PC-9 (cell line): ENCODE measurements at regions not wholly inside any gene's neighbourhood (a gene's known extent, or its start where the extent isn't known, plus 50 kb on each side); places are given as distances from the start of the nearest gene placed in this dataset.

Experiments
- BruUV-seq: library from RNA; stranded (reverse); fragments of 400-500 nt; replicated peaks from 2 replicates; lab custom pipeline; 2021; lab: Mats Ljungman, UMichigan
- CTCF ChIA-PET: fragments of 300-600 bp; sonication (Branson Sonifier 250); formaldehyde crosslinking; loops from one replicate; lab custom pipeline; 2022; ENCODE audit warnings: antibody characterized with exemption; lab: Charles Lee
- POLR2A ChIA-PET: fragments of 300-600 bp; sonication (Branson Sonifier 250); formaldehyde crosslinking; loops from one replicate; lab custom pipeline; 2022; ENCODE audit warnings: antibody characterized with exemption; ENCODE audit not compliant: unreplicated experiment; lab: Charles Lee
- DNase-seq, 2 experiments: peaks; one replicate each; pipeline versions ENCODE4 v3.0.0 to v3.0.0-alpha.2; 2015 to 2022; ENCODE audit warnings: mixed read lengths in 1 of 2
- H2AFZ ChIP-seq: fragments of 200-600 bp; sonication (generic); 2 replicates; pipeline ENCODE4 v1.8.1; 2017; ENCODE audit warnings: antibody characterized with exemption
- H3F3A ChIP-seq: fragments of 200-600 bp; sonication (generic); 2 replicates; pipeline ENCODE4 v1.8.1; 2017; ENCODE audit warnings: antibody characterized with exemption, mild to moderate bottlenecking, low read depth; ENCODE audit not compliant: insufficient read depth
- H3K27ac ChIP-seq: fragments of 200-600 bp; sonication (generic); 2 replicates; pipeline ENCODE4 v1.6.1; 2016; ENCODE audit warnings: mixed run types
- H3K27me3 ChIP-seq: fragments of 200-600 bp; sonication (generic); 2 replicates; pipeline ENCODE4 v1.6.1; 2016; ENCODE audit warnings: low read depth, mixed run types; ENCODE audit not compliant: insufficient read depth
- H3K36me3 ChIP-seq: fragments of 200-600 bp; sonication (generic); 2 replicates; pipeline ENCODE4 v1.6.1; 2016; ENCODE audit warnings: low read depth, mixed run types
- H3K4me1 ChIP-seq: fragments of 200-600 bp; sonication (generic); replicated peaks from 2 replicates; pipeline ENCODE4 v1.6.1; 2016; ENCODE audit warnings: mixed run types; ENCODE audit not compliant: insufficient read depth
- H3K4me2 ChIP-seq: fragments of 200-600 bp; sonication (generic); 2 replicates; pipeline ENCODE4 v1.6.1; 2017; ENCODE audit warnings: mixed run types
- H3K4me3 ChIP-seq: fragments of 200-600 bp; sonication (generic); 2 replicates; pipeline ENCODE4 v1.6.1; 2016; ENCODE audit warnings: mixed run types
- H3K79me2 ChIP-seq: fragments of 200-600 bp; sonication (generic); 2 replicates; pipeline ENCODE4 v1.6.1; 2017; ENCODE audit warnings: low read depth, mixed run types
- H3K9me2 ChIP-seq: fragments of 200-600 bp; sonication (generic); 2 replicates; pipeline ENCODE4 v1.8.1; 2017; ENCODE audit warnings: mild to moderate bottlenecking; ENCODE audit not compliant: insufficient read depth
- H3K9me3 ChIP-seq: fragments of 200-600 bp; sonication (generic); 2 replicates; pipeline ENCODE4 v1.8.1; 2016; ENCODE audit warnings: low read depth; ENCODE audit not compliant: insufficient read depth
- H4K20me1 ChIP-seq: fragments of 200-600 bp; sonication (generic); 2 replicates; pipeline ENCODE4 v1.8.1; 2017; ENCODE audit not compliant: insufficient read depth
- CTCF ChIP-seq: fragments of 200-600 bp; sonication (generic); conservative IDR thresholded peaks from 2 replicates; pipeline ENCODE4 v1.6.1; 2017; ENCODE audit warnings: mixed run types, antibody characterized with exemption, mild to moderate bottlenecking, moderate library complexity
- EZH2 ChIP-seq: fragments of 200-600 bp; sonication (generic); IDR thresholded peaks from 2 replicates; pipeline ENCODE4 v1.8.0; 2017; ENCODE audit warnings: antibody characterized with exemption, low read depth
- intact Hi-C: fragments of 100-400 bp; cut with micrococcal nuclease; formaldehyde crosslinking; loops from one replicate; pipeline ENCODE4 v1.10.0; 2022; ENCODE audit not compliant: unreplicated experiment

GRCh38 chr5:107295914-107296313 lies 374.8 kb downstream of the EFNA5 start:
- Histone ChIP-seq H3K36me3 (no peaks in the 10 kb centered on the region), H3K4me3 (no peak overlapping the region), H3K79me2 (no peaks in the 10 kb centered on the region), H3K27me3 (no peaks in the 10 kb centered on the region), H4K20me1 (no peaks in the 10 kb centered on the region), H3K27ac (no peak overlapping the region), H3K4me2 (no peak overlapping the region), H3K9me2 (no peaks in the 10 kb centered on the region), H3K9me3 (no peaks in the 10 kb centered on the region), H2AFZ (no peak overlapping the region), H3K4me1 (peaks cover 4% of the 10 kb centered on the region; the same call in 1 of the 2 replicates), H3F3A (no peaks in the 10 kb centered on the region)
- intact Hi-C loops = no loop called here
- TF ChIP-seq EZH2 (no peak), CTCF (no peak)
- no peak for DNase-seq
- BruUV-seq = no TSS peak
- CTCF ChIA-PET = no interaction called here
- POLR2A ChIA-PET = no interaction called here

GRCh38 chr5:107294669-107295068 lies 376.1 kb downstream of the EFNA5 start:
- H3F3A ChIP-seq = no peaks in the 10 kb centered on the region
- no peak overlapping the region for H3K4me3 ChIP-seq
- H3K27me3 ChIP-seq = no peaks in the 10 kb centered on the region
- H3K4me2 ChIP-seq = no peak overlapping the region
- no peaks in the 10 kb centered on the region for H3K9me3 ChIP-seq
- BruUV-seq = no TSS peak
- ChIA-PET POLR2A (no interaction called here), CTCF (no interaction called here)
- H3K9me2 ChIP-seq = no peaks in the 10 kb centered on the region
- DNase-seq = no peak
- no peaks in the 10 kb centered on the region for H3K36me3 ChIP-seq
- no peak overlapping the region for H2AFZ ChIP-seq
- no peaks in the 10 kb centered on the region for H3K79me2 ChIP-seq
- no peak for TF ChIP-seq EZH2
- no peak for TF ChIP-seq CTCF
- H3K27ac ChIP-seq = no peak overlapping the region
- H4K20me1 ChIP-seq = no peaks in the 10 kb centered on the region
- intact Hi-C loops = no loop called here
- H3K4me1 ChIP-seq = peaks cover 4% of the 10 kb centered on the region; the same call in 1 of the 2 replicates

- Histone ChIP-seq H3K36me3 (no peaks in the 10 kb centered on the region), H3K27me3 (no peaks in the 10 kb centered on the region), H4K20me1 (no peaks in the 10 kb centered on the region), H3K4me3 (no peak overlapping the region), H3K79me2 (no peaks in the 10 kb centered on the region), H3K9me3 (no peaks in the 10 kb centered on the region), H3K4me2 (no peak overlapping the region), H3F3A (no peaks in the 10 kb centered on the region), H2AFZ (no peak overlapping the region), H3K9me2 (no peaks in the 10 kb centered on the region), H3K4me1 (peaks cover 4% of the 10 kb centered on the region; the same call in 1 of the 2 replicates), H3K27ac (no peak overlapping the region)
- ChIA-PET CTCF (no interaction called here), POLR2A (no interaction called here)
- no peak for DNase-seq
- intact Hi-C loops = no loop called here
- no TSS peak for BruUV-seq
- TF ChIP-seq EZH2 = no peak
- TF ChIP-seq CTCF = no peak
Measured at GRCh38 chr5:107294211-107294550, 376.6 kb downstream of the EFNA5 start.
